ENCODE measurements at regions not wholly inside any gene's neighbourhood (a gene's known extent, or its start where the extent isn't known, plus 50 kb on each side); places are given as distances from the start of the nearest gene placed in this dataset.
"Not testable (repeated sequence)": the region's sequence is repeated elsewhere in the genome, so short reads cannot be mapped to it uniquely, and the experiment has no call there.

- DNase-seq (ENCODE audit: low spot score): no peak
Measured at GRCh38 chr17:13785981-13786598, 184.4 kb upstream of the HS3ST3A1 start.

DNA sequence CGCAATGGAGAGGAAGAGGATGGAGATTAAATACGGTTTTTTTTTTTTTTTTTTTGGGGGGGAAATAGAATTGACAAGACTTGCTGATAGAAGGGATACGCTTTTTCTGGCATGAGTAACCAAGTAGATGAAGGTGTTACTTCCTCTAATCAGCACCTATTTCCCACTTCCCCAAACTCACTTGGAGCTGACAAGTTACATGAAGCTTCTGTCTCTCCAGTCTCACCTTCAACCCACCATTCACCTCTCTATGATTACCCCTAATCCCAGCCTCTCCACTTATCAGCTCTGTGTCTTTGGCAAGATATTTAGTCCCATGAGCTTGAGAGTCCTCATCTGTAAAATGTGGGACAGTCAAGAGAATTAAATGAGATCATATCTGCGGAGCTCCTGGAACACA, 185.9 kb upstream of the HS3ST3A1 start:
- no peak for DNase-seq (ENCODE audit: low spot score)

GRCh38 chr17:13788385-13788784, 186.7 kb upstream of the HS3ST3A1 start:
- no peak for DNase-seq (ENCODE audit: low spot score)

GRCh38 chr17:13792314-13792713, 190.6 kb upstream of the HS3ST3A1 start:
- DNase-seq (ENCODE audit: low spot score): no peak

- no peak for DNase-seq (ENCODE audit: low spot score)
Measured at GRCh38 chr17:13793951-13794350, 192.2 kb upstream of the HS3ST3A1 start.

GRCh38 chr17:13797863-13798262, 196.1 kb upstream of the HS3ST3A1 start:
- DNase-seq (ENCODE audit: low spot score): no peak

DNA sequence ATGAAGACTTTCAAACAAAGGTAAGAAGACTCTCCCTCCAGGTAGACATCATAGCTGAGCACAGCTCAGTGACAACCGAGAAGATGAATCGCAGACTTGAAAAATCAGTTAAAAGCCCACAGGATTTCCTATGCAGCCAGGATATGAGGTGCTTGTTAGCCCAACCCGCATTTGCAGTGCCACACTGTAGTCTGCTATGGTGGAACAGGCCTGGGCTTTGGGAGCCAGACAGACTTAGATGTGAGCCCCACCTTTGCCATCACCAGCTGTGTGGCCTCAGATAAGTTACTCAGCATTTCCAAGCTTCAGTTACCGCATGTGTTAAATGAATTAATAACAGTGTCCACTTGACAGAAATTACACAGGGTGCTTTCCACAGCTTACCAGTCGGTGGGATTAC, 204.4 kb upstream of the HS3ST3A1 start:
- no peak for DNase-seq (ENCODE audit: low spot score)

GRCh38 chr17:13807103-13807502, 205.4 kb upstream of the HS3ST3A1 start:
- DNase-seq (ENCODE audit: low spot score): no peak

GRCh38 chr17:13812350-13812749, 210.6 kb upstream of the HS3ST3A1 start:
- DNase-seq (ENCODE audit: low spot score): no peak

- no peak for DNase-seq (ENCODE audit: low spot score)
Measured at GRCh38 chr17:13813347-13814240, 211.9 kb upstream of the HS3ST3A1 start.

DNA sequence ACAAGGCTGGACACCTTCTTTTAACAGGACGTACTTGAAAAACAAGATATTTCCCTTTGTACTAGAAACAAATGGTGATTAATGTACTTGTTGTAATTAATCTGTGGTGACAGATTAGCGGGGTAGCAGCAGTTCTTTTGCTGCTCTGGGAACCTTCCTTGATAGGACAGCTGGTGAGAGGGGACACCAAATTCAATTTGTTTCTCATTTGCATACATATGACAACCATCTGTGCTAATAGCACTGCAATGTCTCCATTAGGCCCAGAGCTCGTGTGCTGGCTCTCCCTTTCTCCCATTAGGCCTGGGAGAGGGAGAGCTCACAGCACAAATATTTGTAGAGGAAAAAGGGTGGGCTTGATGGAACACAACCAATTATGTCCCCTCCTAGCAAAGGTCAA, 221.0 kb upstream of the HS3ST3A1 start:
- DNase-seq (ENCODE audit: low spot score): no peak

GRCh38 chr17:13825526-13826040, 223.9 kb upstream of the HS3ST3A1 start:
- DNase-seq (ENCODE audit: low spot score): no peak

DNA sequence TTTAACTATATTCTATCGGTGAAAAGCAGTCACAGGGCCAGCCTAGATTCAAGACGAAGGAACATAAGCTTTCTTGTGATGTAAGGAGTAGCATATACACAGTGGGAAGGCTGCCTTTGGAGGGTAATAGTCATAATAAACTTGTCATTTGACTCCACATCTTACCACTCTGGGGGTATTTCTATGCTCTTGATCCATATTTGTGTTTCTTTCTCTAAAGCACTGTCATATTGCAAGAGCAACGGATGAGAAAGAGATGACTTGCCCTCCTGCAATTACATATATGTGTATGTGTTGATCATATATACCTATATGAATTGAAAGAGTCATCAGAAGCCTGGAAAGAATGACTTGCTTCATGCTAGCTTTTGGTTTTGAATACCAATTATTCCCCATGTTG, 225.4 kb upstream of the HS3ST3A1 start:
- no peak for DNase-seq (ENCODE audit: low spot score)

DNA sequence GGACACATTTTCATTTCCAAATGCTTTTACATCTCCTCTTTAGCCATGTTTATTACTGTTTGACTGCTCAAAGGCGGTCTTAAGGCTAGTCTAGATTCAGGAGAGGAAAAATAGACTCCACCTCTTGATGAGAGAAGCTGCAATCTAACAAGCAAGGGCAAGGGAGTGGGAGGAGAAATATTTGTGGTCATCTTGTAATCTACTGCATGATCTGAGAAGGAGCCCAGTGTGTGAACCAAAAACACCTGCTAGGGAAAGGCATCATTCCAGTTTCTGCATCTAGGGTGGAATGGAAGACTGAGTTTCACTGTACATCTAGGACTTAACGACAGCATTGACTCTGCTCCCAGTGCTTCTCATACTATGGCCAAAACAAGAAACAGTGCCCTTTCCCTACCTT, 232.2 kb upstream of the HS3ST3A1 start:
- DNase-seq (ENCODE audit: low spot score): no peak

DNA sequence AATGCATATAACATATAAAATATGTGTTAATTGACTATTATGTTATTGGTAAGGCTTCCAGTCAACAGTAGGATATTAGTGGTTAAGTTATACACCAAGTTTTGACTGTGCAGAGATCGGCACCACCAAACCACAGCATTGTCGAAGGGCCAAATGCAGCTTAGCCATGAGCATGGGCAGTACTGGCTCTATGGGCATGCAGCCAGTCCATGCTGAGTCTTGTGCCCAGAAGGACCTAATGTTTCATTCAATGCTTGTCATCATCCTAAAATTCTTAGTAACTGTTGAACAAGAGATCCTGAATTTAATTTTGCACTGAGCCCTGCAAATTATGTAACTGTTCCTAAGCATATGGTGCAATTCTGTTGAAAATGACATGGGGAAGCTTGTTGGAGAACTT, 233.4 kb upstream of the HS3ST3A1 start:
- DNase-seq (ENCODE audit: low spot score): no peak

DNA sequence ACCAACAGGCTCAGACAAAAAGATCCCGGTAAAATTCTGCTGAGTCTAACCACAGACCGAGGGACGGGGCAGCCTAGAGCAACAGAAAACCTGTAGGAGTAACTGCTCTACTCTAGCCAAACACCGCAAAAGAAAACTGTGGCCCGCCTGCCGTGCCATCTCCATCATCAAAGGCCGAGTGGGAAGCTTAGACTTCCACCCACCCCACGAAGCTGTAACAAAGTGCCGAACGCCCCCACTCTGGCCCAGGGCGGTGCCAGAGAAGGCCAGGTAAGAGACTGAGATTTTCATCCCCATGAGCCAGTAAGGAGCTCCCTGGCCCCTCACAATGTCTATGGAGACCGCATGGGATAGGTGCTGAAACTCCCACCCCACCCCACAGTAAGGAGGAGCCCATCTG, 231.9 kb upstream of the COX10 start:
- DNase-seq (ENCODE audit: low spot score): no peak

- no peak for DNase-seq (ENCODE audit: low spot score)
Measured at GRCh38 chr17:13840254-13840653, 229.1 kb upstream of the COX10 start.

DNA sequence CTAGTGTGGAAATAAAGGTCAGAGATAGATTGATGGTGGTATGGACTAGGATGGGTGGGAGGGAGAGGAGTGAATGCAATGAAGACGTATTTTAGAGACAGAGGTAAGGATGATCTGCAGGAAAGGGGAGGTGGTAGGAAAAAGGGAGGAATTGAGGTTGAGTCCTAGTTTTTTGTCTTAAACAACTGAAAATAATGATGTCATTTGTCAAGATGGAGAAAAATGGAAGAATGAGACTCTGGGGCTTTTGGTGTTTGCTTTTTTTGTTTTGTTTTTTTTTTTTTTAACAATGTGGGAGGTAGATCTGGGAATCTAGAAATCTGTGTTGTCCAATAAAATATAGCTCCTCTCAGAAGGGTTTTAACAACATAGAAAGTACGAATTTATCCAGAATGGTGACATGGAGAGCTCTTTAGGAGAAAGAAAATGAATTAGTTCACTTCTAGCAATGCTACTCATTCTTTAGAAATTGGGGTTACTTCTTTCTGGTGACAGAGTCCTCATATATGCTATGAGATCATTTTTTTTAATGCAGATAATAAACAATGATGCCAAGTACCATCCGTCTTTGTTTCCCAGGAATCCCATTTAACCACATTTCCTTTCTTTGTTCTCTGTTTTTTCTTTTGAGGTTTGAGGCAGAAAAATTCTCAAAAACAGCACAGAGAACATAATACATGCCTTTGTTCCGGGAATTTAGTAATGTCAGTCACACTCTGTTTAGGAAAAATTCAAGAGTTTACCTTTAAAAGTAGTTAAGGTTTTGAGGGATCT, 225.3 kb upstream of the COX10 start:
- no peak for DNase-seq (ENCODE audit: low spot score)

DNA sequence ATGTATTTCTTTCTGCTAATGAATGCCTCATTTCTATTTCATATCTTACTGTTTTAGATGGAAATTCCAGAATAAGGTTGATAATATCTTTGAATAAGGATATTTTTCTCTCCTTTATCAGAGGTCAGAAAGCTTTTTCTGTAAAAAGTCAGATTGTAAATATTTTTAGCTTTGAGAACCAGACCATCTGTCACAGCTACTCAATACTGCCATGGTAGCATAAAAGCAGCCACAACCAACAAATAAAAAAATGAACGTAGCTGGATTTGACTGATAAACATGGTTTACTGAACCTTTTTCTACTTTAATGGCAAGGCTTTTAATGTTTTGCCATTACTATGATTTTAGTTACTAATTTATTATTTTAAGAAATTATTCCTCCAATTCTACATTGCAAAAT, 217.4 kb upstream of the COX10 start:
- DNase-seq (ENCODE audit: low spot score): no peak

DNA sequence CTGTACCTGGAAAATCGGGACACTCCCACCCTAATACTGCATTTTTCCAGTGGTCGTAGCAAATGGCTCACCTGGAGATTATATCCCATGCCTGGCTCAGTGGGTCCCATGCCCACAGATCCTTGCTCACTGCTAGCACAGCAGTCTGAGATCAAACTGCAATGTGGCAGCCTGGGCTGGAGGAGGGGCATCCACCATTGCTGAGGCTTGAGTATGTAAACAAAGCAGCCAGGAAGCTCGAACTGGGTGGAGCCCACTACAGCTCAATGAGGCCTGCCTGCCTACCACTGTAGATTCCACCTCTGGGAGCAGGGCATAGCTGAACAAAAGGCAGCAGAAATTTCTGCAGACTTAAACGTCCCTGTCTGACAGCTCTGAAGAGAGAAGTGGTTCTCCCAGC, 213.6 kb upstream of the COX10 start:
- not testable (repeated sequence) for DNase-seq (ENCODE audit: low spot score)

- DNase-seq (ENCODE audit: low spot score): peak; percentile 30
Measured at GRCh38 chr17:13862346-13862745, 207.0 kb upstream of the COX10 start.

DNA sequence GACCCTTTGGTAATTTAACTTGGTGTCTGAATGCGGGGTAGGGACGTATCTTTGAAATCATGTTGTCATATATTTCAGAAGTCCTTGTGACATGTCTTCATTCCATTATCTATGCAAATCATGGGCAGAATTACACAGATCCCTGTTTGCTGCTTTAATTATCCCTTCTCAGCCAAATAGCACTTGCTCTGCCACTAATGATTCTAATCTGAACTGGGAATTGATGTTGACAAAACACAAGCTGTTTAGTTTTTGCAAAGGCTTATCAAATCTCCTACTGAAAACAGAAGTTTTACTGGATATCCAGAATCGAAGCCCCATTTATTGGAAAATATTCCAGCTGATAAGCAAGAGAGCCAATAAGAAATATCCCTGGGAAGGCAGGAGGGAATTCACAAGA, 205.9 kb upstream of the COX10 start:
- no peak for DNase-seq (ENCODE audit: low spot score)

DNA sequence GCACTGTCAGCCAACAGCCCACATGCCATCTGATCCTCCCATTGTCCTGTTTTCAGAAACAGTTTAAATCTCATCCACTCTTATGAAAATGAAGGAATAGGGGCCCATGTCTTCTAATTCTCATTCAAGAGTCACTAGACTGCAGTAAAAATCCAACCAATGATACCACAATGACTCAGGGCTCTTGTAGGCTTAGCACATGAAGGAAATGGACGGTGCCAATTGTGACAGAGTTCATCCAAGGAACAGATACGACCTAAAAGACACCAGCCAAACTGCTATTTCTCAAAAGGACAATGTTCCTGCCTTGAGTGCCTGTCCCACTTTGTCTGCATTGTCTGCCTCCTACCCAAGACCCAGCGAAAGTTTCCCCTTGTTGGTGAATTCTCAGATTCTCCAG, 204.8 kb upstream of the COX10 start:
- DNase-seq (ENCODE audit: low spot score): no peak
